ENCODE measurements at regions not wholly inside any gene's neighbourhood (a gene's known extent, or its start where the extent isn't known, plus 50 kb on each side); places are given as distances from the start of the nearest gene placed in this dataset.
A peak's percentile ranks its signal among the peaks of the same experiment; 100 is the strongest.

DNA sequence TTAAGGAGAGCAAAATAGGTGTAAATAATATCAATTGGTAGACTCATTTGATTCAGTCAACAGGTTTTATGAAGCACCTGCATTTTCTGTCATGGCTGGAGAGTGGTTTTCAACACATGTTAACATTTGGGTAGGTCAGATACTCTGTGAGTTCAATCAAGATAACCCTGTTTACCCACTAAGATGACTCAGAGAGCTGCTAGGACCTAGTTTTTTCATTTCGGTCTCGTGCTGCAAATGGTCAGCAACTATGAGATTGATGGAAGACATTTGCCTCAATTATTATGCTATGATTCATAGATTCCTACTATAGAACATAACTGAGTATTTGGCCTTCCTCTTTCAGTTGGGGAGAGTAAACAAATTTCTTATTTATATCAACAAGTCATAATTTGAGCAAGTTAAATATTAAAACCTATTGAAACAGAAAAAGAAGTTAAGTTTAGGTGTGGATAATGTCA lies 391.4 kb upstream of the CITED2 start:
- Histone ChIP-seq H3K36me3 (replicated peaks in 1 of 2) (no peaks in the 10 kb centered on the region), H3K27ac (peak overlapping the region in 2 of 5 donors; percentile 29 to 77), H3K27me3 (no peaks in the 10 kb centered on the region), H3K4me1 (replicated peaks in 1 of 2) (peaks cover 10 to 27% of the 10 kb centered on the region in 2 donors), H3K4me3 (no peak overlapping the region), H3K9me3 (replicated peaks in 1 of 3) (no peaks in the 10 kb centered on the region)
- intact Hi-C loops (cut with DNase I), result no loop called here
- no peak for TF ChIP-seq POLR2A (IDR thresholded peaks at IDR 0.05)
- TF ChIP-seq, protein P1, sequence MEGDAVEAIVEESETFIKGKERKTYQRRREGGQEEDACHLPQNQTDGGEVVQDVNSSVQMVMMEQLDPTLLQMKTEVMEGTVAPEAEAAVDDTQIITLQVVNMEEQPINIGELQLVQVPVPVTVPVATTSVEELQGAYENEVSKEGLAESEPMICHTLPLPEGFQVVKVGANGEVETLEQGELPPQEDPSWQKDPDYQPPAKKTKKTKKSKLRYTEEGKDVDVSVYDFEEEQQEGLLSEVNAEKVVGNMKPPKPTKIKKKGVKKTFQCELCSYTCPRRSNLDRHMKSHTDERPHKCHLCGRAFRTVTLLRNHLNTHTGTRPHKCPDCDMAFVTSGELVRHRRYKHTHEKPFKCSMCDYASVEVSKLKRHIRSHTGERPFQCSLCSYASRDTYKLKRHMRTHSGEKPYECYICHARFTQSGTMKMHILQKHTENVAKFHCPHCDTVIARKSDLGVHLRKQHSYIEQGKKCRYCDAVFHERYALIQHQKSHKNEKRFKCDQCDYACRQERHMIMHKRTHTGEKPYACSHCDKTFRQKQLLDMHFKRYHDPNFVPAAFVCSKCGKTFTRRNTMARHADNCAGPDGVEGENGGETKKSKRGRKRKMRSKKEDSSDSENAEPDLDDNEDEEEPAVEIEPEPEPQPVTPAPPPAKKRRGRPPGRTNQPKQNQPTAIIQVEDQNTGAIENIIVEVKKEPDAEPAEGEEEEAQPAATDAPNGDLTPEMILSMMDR (IDR thresholded peaks at IDR 0.05), result no peak
- DNase-seq, result peak in 1 of 7 donors; percentile 35
- WGBS, 4 donors, result 22 to 38% (median 28%) methylated on average over 2 of the region's 2 CpGs

DNA sequence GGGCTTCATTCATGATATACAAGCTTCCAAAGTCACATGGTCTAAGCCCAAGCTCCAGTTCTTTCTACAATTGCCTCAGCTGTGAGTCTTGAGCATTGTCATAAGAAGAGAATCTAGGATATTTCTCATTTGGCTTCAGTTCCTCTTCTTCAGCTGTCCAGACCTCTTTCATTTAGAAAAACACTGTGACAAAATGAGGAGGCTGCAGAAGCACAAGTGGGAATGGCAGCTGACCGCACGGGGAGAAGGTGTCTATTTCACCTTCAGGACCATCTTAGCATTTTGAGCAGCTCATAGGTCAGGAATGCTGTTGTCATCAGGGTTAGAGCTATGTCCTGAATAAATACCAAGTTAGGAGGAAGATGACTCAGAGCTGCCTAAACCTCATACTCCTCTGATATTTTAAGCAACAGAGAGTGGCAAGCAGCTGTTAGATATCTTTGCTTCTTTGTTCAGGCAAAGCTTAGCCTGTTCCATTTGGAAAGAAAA lies 390.1 kb upstream of the CITED2 start:
- Histone ChIP-seq H3K4me3 (no peak overlapping the region), H3K27me3 (no peaks in the 10 kb centered on the region), H3K4me1 (replicated peaks in 1 of 2) (peaks cover 15 to 31% of the 10 kb centered on the region in 2 donors), H3K27ac (peak overlapping the region in 4 of 5 donors; percentile 48 to 81 (median 68)), H3K36me3 (replicated peaks in 1 of 2) (no peaks in the 10 kb centered on the region), H3K9me3 (replicated peaks in 1 of 3) (no peaks in the 10 kb centered on the region)
- intact Hi-C loops (cut with DNase I), result no loop called here
- peak; percentile 28 to 66 (median 38) for DNase-seq
- WGBS, 4 donors, result 9 to 21% (median 14%) methylated on average over 2 of the region's 2 CpGs
- TF ChIP-seq, protein P1 (IDR thresholded peaks at IDR 0.05), result no peak
- no peak for TF ChIP-seq POLR2A (IDR thresholded peaks at IDR 0.05)

DNA sequence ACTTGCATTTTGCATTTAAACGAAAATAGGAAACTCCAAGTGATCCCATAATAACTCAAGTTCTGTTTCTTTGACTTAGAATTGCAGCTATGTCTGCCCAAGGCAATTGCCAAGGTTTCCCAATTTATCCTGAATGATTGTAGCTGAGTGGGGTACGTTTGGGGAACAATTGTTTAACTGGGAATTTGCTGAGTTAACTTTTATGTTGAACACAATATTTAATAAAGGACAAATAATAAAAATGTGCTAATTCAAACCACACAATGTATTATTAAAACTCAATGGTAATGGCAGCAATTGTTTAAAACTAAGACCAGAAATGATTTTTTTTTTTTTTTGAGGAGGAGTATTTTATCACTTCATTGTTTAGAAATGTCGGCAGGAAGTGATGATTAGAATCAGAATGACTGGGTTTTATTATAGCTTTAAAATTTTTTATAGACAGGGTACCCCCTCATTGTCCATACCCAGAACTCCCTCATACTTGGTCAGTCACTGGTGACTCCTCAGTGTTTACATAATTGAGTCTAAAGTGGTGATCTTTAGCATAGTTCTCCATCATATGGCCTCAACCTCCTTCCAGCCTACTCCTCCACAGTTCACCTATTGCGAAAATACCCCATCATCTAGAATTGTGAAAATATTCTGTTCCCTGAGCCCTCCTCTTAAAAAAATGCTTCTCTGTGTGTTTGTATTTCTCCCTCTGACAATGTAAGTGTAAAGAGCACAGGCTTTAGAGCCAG lies 389.2 kb upstream of the CITED2 start:
- intact Hi-C loops (cut with DNase I), result no loop called here
- Histone ChIP-seq H3K4me1 (replicated peaks in 1 of 2) (peaks cover 15 to 31% of the 10 kb centered on the region in 2 donors), H3K9me3 (replicated peaks in 1 of 3) (no peaks in the 10 kb centered on the region), H3K4me3 (no peak overlapping the region), H3K27me3 (no peaks in the 10 kb centered on the region), H3K27ac (peak overlapping the region in 4 of 5 donors; percentile 48 to 81 (median 68)), H3K36me3 (replicated peaks in 1 of 2) (no peaks in the 10 kb centered on the region)
- TF ChIP-seq, protein P1 (IDR thresholded peaks at IDR 0.05), result no peak
- no peak for TF ChIP-seq POLR2A (IDR thresholded peaks at IDR 0.05)
- DNase-seq, result no peak
- 73 to 77% (median 76%) methylated on average over 4 of the region's 4 CpGs for WGBS, 4 donors

DNA sequence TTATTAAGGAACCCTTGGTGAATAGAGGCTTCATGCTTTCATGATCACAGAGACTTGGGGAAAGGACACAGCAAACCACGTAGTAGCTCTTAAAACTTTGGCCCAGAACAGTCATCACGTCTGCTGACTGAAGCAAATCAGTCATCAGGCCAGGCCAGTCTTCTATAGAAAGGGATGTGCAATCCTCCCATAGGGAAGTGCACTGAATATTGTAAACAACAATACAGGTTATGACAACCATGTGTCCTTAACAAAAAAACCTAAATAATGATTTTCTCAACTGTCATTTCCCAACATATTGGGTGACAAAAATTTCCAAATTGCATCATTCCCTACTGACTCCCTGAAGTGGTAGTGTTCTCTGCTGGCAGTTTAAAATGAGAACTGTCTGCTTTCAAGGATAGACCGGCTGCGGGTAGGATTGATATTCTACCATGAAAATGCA lies 388.2 kb upstream of the CITED2 start:
- no peak for TF ChIP-seq POLR2A (IDR thresholded peaks at IDR 0.05)
- TF ChIP-seq, protein P1 (IDR thresholded peaks at IDR 0.05), result no peak
- H3K9me3 ChIP-seq (replicated peaks in 1 of 3), result no peaks in the 10 kb centered on the region
- intact Hi-C loops (cut with DNase I), result no loop called here
- DNase-seq, result peak in 2 of 7 donors; percentile 29 to 32
- peak overlapping the region in 1 of 5 donors; percentile 37 for H3K27ac ChIP-seq
- 34 to 50% (median 46%) methylated on average over 4 of the region's 4 CpGs for WGBS, 4 donors
- H3K27me3 ChIP-seq, result no peaks in the 10 kb centered on the region
- H3K4me1 ChIP-seq (replicated peaks in 1 of 2), result peaks cover 15 to 24% of the 10 kb centered on the region in 2 donors
- H3K4me3 ChIP-seq, result no peak overlapping the region
- no peaks in the 10 kb centered on the region for H3K36me3 ChIP-seq (replicated peaks in 1 of 2)
